Esophagus muscularis mucosa (tissue), 4 donors: ENCODE measurements at regions not wholly inside any gene's neighbourhood (a gene's known extent, or its start where the extent isn't known, plus 50 kb on each side); places are given as distances from the start of the nearest gene placed in this dataset.

Source experiments
- EP300 ChIP-seq: sonication (generic); formaldehyde crosslinking; IDR thresholded peaks from one replicate; pipeline ENCODE4 v1.6.1; 2017; ENCODE audit warnings: antibody characterized with exemption
- POLR2A ChIP-seq: fragments of 450-650 bp; IDR thresholded peaks from one replicate; pipeline ENCODE4 v1.6.1; 2017; ENCODE audit warnings: antibody characterized with exemption, moderate library complexity, mild to moderate bottlenecking, low read depth
- TF ChIP-seq, protein P1 (sequence below), 3 experiments: fragments of 200-600 bp in 2 of 3; fragments of 450-650 bp in 1 of 3; sonication (generic) in 2 of 3; IDR thresholded peaks; one replicate each; pipeline ENCODE4 v1.5.1; 2017 to 2019; ENCODE audit warnings: antibody characterized with exemption in 3 of 3, mild to moderate bottlenecking in 2 of 3, moderate library complexity in 1 of 3

GRCh38 chr10:2850202-2850601 is 217.1 kb upstream of the PFKP start:
- no peak for TF ChIP-seq EP300
- no peak for TF ChIP-seq POLR2A
- TF ChIP-seq, protein P1, sequence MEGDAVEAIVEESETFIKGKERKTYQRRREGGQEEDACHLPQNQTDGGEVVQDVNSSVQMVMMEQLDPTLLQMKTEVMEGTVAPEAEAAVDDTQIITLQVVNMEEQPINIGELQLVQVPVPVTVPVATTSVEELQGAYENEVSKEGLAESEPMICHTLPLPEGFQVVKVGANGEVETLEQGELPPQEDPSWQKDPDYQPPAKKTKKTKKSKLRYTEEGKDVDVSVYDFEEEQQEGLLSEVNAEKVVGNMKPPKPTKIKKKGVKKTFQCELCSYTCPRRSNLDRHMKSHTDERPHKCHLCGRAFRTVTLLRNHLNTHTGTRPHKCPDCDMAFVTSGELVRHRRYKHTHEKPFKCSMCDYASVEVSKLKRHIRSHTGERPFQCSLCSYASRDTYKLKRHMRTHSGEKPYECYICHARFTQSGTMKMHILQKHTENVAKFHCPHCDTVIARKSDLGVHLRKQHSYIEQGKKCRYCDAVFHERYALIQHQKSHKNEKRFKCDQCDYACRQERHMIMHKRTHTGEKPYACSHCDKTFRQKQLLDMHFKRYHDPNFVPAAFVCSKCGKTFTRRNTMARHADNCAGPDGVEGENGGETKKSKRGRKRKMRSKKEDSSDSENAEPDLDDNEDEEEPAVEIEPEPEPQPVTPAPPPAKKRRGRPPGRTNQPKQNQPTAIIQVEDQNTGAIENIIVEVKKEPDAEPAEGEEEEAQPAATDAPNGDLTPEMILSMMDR (IDR thresholded peaks at IDR 0.05) = no peak
